ENCODE measurements at regions not wholly inside any gene's neighbourhood (a gene's known extent, or its start where the extent isn't known, plus 50 kb on each side); places are given as distances from the start of the nearest gene placed in this dataset.

DNA sequence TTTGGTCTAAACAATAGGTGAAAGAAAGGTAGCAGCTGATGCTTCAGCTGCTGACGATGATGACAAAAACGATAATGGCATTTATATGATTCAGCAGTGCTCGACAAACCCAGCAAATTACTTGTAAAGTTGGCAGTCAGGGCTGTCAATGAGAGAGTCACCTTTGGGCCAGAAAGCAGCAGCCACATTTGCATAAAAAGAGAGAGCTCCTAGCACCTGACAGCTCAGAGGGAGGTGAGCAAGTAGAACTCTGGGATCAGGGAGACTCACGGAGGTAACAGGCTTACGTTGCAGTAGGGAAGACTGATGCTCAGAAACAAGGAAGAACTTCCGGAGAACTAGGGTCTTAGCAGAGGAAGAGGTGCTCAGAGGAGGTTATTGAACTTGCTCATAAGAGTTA lies 291.9 kb upstream of the ZFHX3 start:
- DNase-seq: no peak
- Histone ChIP-seq H4K5ac (ENCODE audit: low read depth, low read length) (no peak overlapping the region), H2AK5ac (ENCODE audit: low read depth, low read length) (no peak overlapping the region), H3K27ac (ENCODE audit: insufficient read depth, low read length) (no peak overlapping the region), H3K14ac (replicated peaks; ENCODE audit: low read depth, low read length) (no peak overlapping the region), H3K9me3 (ENCODE audit: control insufficient read depth, insufficient read depth, low read length) (no peaks in the 10 kb centered on the region), H3K27me3 (ENCODE audit: control insufficient read depth, insufficient read depth, low read length) (no peaks in the 10 kb centered on the region; the same call in 1 of the 2 replicates), H3K56ac (ENCODE audit: extremely low read depth, insufficient read depth, low read length) (no peak overlapping the region), H3K9me1 (ENCODE audit: insufficient read depth, low read length) (no peaks in the 10 kb centered on the region), H3K9ac (ENCODE audit: low read depth, low read length) (no peak overlapping the region), H4K91ac (ENCODE audit: insufficient read depth, low read depth, low read length) (no peak overlapping the region), H2BK15ac (ENCODE audit: low read depth, low read length) (no peak overlapping the region), H3K4me2 (ENCODE audit: low read depth, low read length) (no peak overlapping the region), H2AFZ (replicated peaks; ENCODE audit: low read length, poor library complexity) (no peak overlapping the region), H2BK20ac (ENCODE audit: low read depth, low read length) (no peak overlapping the region), H2BK5ac (ENCODE audit: low read depth, low read length, poor library complexity, severe bottlenecking) (no peak overlapping the region), H3K4ac (ENCODE audit: low read depth, low read length) (no peak overlapping the region), H2BK120ac (ENCODE audit: low read depth, low read length) (no peak overlapping the region), H3K4me1 (ENCODE audit: control insufficient read depth, insufficient read depth, low read length) (no peaks in the 10 kb centered on the region), H3K4me3 (ENCODE audit: insufficient read depth, low read depth, low read length) (no peak overlapping the region), H3K23ac (ENCODE audit: low read depth, low read length) (no peak overlapping the region), H4K20me1 (ENCODE audit: insufficient read depth, low read length) (no peaks in the 10 kb centered on the region), H4K8ac (ENCODE audit: low read depth in 2 of 2, low read length in 2 of 2) (no peak overlapping the region), H3K18ac (ENCODE audit: low read depth, low read length) (no peak overlapping the region), H3K36me3 (ENCODE audit: control insufficient read depth, insufficient read depth, low read length) (no peaks in the 10 kb centered on the region), H3K79me1 (ENCODE audit: low read depth in 1 of 2, low read length in 2 of 2) (no peaks in the 10 kb centered on the region), H2AK9ac (replicated peaks; ENCODE audit: low read depth, low read length, poor library complexity) (no peak overlapping the region)
- WGBS, 2 experiments (ENCODE audit: extremely low coverage in 2 of 2, insufficient read length in 1 of 2): 72% methylated on average over 6 of the region's 6 CpGs; no CpG with 5 or more reads in 1 of the 2 experiments
- ChIA-PET POLR2A (ENCODE audit: unreplicated experiment) (no interaction called here), CTCF (no interaction called here)
- in situ Hi-C loops (cut with MboI; ENCODE audit: low sequenced_read_pairs) (no loop called here), dilution Hi-C loops (cut with HindIII; ENCODE audit: low sequenced_read_pairs, unreplicated experiment) (no loop called here), intact Hi-C loops (cut with micrococcal nuclease) (no loop called here)
- no TSS peak for BruUV-seq (replicated peaks)
- TF ChIP-seq RAD21 (IDR thresholded peaks at IDR 0.05; ENCODE audit: low read length): no peak
- TF ChIP-seq POLR2A (IDR thresholded peaks at IDR 0.05; ENCODE audit: low read depth, low read length): no peak
- TF ChIP-seq MAFK (IDR thresholded peaks at IDR 0.05; ENCODE audit: low read depth, low read length): no peak
- TF ChIP-seq, protein P1, sequence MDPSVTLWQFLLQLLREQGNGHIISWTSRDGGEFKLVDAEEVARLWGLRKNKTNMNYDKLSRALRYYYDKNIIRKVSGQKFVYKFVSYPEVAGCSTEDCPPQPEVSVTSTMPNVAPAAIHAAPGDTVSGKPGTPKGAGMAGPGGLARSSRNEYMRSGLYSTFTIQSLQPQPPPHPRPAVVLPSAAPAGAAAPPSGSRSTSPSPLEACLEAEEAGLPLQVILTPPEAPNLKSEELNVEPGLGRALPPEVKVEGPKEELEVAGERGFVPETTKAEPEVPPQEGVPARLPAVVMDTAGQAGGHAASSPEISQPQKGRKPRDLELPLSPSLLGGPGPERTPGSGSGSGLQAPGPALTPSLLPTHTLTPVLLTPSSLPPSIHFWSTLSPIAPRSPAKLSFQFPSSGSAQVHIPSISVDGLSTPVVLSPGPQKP (IDR thresholded peaks at IDR 0.05; ENCODE audit: borderline replicate concordance, low read depth, low read length): no peak
- no peak for TF ChIP-seq MXI1 (IDR thresholded peaks at IDR 0.05; ENCODE audit: borderline replicate concordance, low read depth, low read length)
- no peak for TF ChIP-seq CEBPB (IDR thresholded peaks at IDR 0.05; ENCODE audit: low read depth, low read length)
- no peak for TF ChIP-seq FOS (IDR thresholded peaks at IDR 0.05; ENCODE audit: low read depth, low read length)
- no peak for TF ChIP-seq NFE2L2 (IDR thresholded peaks at IDR 0.05; ENCODE audit: low read depth, low read length)
- no peak for TF ChIP-seq CHD1 (IDR thresholded peaks at IDR 0.05; ENCODE audit: low read depth, low read length)
- TF ChIP-seq RFX5 (IDR thresholded peaks at IDR 0.05; ENCODE audit: low read depth, low read length): no peak
- TF ChIP-seq, protein P2, sequence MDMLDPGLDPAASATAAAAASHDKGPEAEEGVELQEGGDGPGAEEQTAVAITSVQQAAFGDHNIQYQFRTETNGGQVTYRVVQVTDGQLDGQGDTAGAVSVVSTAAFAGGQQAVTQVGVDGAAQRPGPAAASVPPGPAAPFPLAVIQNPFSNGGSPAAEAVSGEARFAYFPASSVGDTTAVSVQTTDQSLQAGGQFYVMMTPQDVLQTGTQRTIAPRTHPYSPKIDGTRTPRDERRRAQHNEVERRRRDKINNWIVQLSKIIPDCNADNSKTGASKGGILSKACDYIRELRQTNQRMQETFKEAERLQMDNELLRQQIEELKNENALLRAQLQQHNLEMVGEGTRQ (IDR thresholded peaks at IDR 0.05; ENCODE audit: low read depth, low read length): no peak
- no peak for TF ChIP-seq BHLHE40 (IDR thresholded peaks at IDR 0.05; ENCODE audit: low read depth, low read length)
- no peak for TF ChIP-seq MAZ (IDR thresholded peaks at IDR 0.05; ENCODE audit: borderline replicate concordance, low read depth, low read length)
- no peak for ATAC-seq (ENCODE audit: low read depth)
